Mucosa of descending colon (tissue), 3 donors: ENCODE measurements at regions not wholly inside any gene's neighbourhood (a gene's known extent, or its start where the extent isn't known, plus 50 kb on each side); places are given as distances from the start of the nearest gene placed in this dataset.
"Not testable (repeated sequence)": the region's sequence is repeated elsewhere in the genome, so short reads cannot be mapped to it uniquely, and the experiment has no call there.

Source experiments
- ATAC-seq: fragments of 200-7000 bp; cut with Tn5 transposase; one replicate; pipeline ENCODE4 v1.9.1; 2020; ENCODE audit warnings: mild to moderate bottlenecking, moderate library complexity
- DNase-seq, 3 donors: peaks; one replicate each; pipeline ENCODE4 v3.0.0-alpha.2; 2020
- H3K36me3 ChIP-seq: fragments of 200-600 bp; one replicate; pipeline ENCODE4 v1.8.0; 2021; ENCODE audit warnings: low read depth, mild to moderate bottlenecking
- H3K4me1 ChIP-seq: fragments of 200-600 bp; one replicate; pipeline ENCODE4 v1.8.0; 2021; ENCODE audit warnings: low read depth, mild to moderate bottlenecking
- H3K4me3 ChIP-seq: fragments of 200-600 bp; one replicate; pipeline ENCODE4 v1.8.0; 2021; ENCODE audit warnings: mild to moderate bottlenecking
- H3K9me3 ChIP-seq: fragments of 200-600 bp; one replicate; pipeline ENCODE4 v1.8.0; 2021; ENCODE audit warnings: mild to moderate bottlenecking
- intact Hi-C, 2 donors: fragments of 100-400 bp; cut with DNase I in 1 of 2; cut with micrococcal nuclease in 1 of 2; formaldehyde crosslinking; loops; one replicate each; pipeline versions ENCODE4 v1.11.0 to v1.11.1; 2022; cut with DNase I, micrococcal nuclease
- TF ChIP-seq, protein P1 (sequence below): fragments of 200-600 bp; IDR thresholded peaks from one replicate; pipeline ENCODE4 v1.8.0; 2022; ENCODE audit warnings: antibody characterized with exemption, mild to moderate bottlenecking
- donor health status: DM: no; HTN: no; CAD: no; lungs with moderate emphysema.
- donor health status: DM: no; HTN: no; CAD: no.
- donor health status: DM: no; HTN: yes; CAD: no.

DNA sequence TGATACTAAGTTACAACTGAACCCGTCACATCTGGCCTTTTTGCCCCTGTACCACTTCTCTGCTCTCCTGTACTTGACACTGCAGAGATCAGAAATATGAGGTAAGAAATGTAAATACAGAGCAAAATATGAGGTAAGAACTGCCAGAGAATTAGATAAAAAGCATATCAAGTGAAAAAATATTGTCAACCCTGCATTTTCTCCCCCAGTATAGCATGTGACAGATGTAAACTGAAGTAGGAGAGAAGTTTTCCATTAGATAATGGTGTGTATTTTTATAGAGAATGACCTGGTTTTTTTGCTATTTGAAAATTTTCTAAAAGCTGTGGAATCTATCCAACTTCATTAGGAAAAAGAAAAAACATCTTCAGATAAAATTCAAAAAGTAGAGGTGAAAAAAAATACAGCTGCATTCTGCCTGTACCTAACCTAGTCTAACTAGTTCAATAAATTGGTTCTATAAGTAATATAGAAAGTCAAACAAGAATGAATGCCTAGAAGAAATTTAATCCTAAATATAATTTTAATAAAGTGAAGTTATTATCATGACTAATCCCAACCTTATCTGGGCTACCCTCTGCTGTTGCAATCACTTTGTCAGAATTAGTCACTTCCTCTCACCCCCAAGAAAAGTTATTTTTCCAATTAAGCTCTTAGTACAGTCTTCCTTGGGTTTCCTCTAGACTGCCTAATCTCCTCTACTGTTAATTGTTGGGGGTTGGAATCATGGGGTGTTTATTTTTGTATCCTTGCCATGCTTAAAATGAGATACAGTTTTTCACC is 210.0 kb downstream of the RASSF9 start:
- H3K9me3 ChIP-seq, result no peaks in the 10 kb centered on the region
- TF ChIP-seq, protein P1, sequence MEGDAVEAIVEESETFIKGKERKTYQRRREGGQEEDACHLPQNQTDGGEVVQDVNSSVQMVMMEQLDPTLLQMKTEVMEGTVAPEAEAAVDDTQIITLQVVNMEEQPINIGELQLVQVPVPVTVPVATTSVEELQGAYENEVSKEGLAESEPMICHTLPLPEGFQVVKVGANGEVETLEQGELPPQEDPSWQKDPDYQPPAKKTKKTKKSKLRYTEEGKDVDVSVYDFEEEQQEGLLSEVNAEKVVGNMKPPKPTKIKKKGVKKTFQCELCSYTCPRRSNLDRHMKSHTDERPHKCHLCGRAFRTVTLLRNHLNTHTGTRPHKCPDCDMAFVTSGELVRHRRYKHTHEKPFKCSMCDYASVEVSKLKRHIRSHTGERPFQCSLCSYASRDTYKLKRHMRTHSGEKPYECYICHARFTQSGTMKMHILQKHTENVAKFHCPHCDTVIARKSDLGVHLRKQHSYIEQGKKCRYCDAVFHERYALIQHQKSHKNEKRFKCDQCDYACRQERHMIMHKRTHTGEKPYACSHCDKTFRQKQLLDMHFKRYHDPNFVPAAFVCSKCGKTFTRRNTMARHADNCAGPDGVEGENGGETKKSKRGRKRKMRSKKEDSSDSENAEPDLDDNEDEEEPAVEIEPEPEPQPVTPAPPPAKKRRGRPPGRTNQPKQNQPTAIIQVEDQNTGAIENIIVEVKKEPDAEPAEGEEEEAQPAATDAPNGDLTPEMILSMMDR, result no peak
- ATAC-seq, result no peak
- no peaks in the 10 kb centered on the region for H3K4me1 ChIP-seq
- H3K36me3 ChIP-seq, result no peaks in the 10 kb centered on the region
- intact Hi-C loops, result no loop called here
- no peak overlapping the region for H3K4me3 ChIP-seq
- no peak for DNase-seq

- Histone ChIP-seq H3K4me3 (no peak overlapping the region), H3K36me3 (no peaks in the 10 kb centered on the region), H3K9me3 (no peaks in the 10 kb centered on the region), H3K4me1 (no peaks in the 10 kb centered on the region)
- TF ChIP-seq, protein P1, result no peak
- DNase-seq (no peak), ATAC-seq (no peak)
- intact Hi-C loops, result no loop called here
Measured at GRCh38 chr12:85626784-85627171, 209.4 kb downstream of the RASSF9 start.

DNA sequence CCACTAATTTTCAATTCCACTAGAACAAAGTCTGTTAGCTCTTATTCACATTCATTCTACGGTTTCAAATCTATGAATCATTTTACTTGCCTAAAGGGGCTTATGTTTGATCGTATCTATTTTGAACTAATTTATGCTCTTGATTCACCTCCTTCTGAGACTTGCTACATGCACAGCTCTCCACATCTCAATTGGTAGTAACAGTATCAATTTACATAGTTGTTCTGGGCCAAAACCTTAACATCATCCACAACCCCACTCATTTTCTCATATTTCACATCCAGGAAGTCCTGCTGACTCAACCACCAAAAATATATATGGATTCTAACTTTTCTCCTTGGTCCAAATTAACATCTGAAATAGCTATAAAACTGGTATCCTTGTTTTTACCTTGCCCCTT is 208.6 kb downstream of the RASSF9 start:
- H3K9me3 ChIP-seq, result no peaks in the 10 kb centered on the region
- no peaks in the 10 kb centered on the region for H3K36me3 ChIP-seq
- DNase-seq, result no peak
- TF ChIP-seq, protein P1, result no peak
- no peaks in the 10 kb centered on the region for H3K4me1 ChIP-seq
- no peak overlapping the region for H3K4me3 ChIP-seq
- intact Hi-C loops, result no loop called here
- ATAC-seq, result no peak

GRCh38 chr12:85628562-85628961 is 207.6 kb downstream of the RASSF9 start:
- H3K9me3 ChIP-seq, ATAC-seq, H3K4me3 ChIP-seq, DNase-seq, intact Hi-C loops, H3K36me3 ChIP-seq, H3K4me1 ChIP-seq: not testable (repeated sequence)

GRCh38 chr12:85630851-85631250 is 205.4 kb downstream of the RASSF9 start:
- no peak overlapping the region for H3K4me3 ChIP-seq
- intact Hi-C loops, result no loop called here
- H3K9me3 ChIP-seq, result no peaks in the 10 kb centered on the region
- no peaks in the 10 kb centered on the region for H3K4me1 ChIP-seq
- H3K36me3 ChIP-seq, result no peaks in the 10 kb centered on the region
- DNase-seq (no peak), ATAC-seq (no peak)
- TF ChIP-seq, protein P1, result no peak

- Histone ChIP-seq H3K36me3 (no peaks in the 10 kb centered on the region), H3K4me1 (no peaks in the 10 kb centered on the region), H3K9me3 (no peaks in the 10 kb centered on the region), H3K4me3 (no peak overlapping the region)
- no peak for DNase-seq
- intact Hi-C loops, result no loop called here
- no peak for ATAC-seq
- TF ChIP-seq, protein P1, result no peak
Measured at GRCh38 chr12:85632390-85632789, 203.8 kb downstream of the RASSF9 start.
